ENCODE measurements at regions not wholly inside any gene's neighbourhood (a gene's known extent, or its start where the extent isn't known, plus 50 kb on each side); places are given as distances from the start of the nearest gene placed in this dataset.
"Not testable (repeated sequence)": the region's sequence is repeated elsewhere in the genome, so short reads cannot be mapped to it uniquely, and the experiment has no call there.

- no peaks in the 10 kb centered on the region for H3K4me1 ChIP-seq
- H3K4me3 ChIP-seq, result no peak overlapping the region
- no peak for ATAC-seq
- DNase-seq, result no peak
- intact Hi-C loops (cut with DNase I), result no loop called here
- H3K36me3 ChIP-seq, result no peaks in the 10 kb centered on the region
- H3K27ac ChIP-seq, result no peak overlapping the region
- H3K27me3 ChIP-seq, result no peaks in the 10 kb centered on the region
- no peak for TF ChIP-seq CTCF (IDR thresholded peaks at IDR 0.05)
- no peaks in the 10 kb centered on the region for H3K9me3 ChIP-seq
These were observed 177.8 kb downstream of the OTOL1 start for GRCh38 chr3:161674402-161674801.

GRCh38 chr3:161681831-161682230 is 185.2 kb downstream of the OTOL1 start:
- H3K27ac ChIP-seq; H3K36me3 ChIP-seq; intact Hi-C loops (cut with DNase I); DNase-seq; H3K27me3 ChIP-seq; ATAC-seq; H3K4me3 ChIP-seq; H3K4me1 ChIP-seq; H3K9me3 ChIP-seq: not testable (repeated sequence)

DNA sequence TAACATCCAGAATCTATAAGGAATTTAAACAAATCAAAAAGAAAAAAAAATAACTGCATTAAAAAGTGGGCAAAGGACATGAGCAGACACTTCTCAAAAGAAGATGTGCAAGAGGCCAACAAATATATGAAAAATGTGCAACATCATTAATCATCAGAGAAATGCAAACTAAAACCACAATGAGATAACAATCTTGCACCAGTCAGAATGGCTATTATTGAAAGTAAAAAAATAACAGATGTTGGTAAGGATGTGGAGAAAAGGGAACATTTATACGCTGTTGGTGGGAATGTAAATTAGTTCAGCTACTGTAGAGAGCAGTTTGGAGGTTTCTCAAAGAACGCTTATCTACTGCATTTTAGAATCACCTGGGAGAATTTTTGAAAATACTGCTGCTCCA is 186.1 kb downstream of the OTOL1 start:
- H3K9me3 ChIP-seq, result peaks cover 4% of the 10 kb centered on the region
- TF ChIP-seq CTCF (IDR thresholded peaks at IDR 0.05), result no peak
- intact Hi-C loops (cut with DNase I), result no loop called here
- H3K4me1 ChIP-seq, result no peaks in the 10 kb centered on the region
- no peak overlapping the region for H3K27ac ChIP-seq
- no peak for DNase-seq
- H3K4me3 ChIP-seq, result no peak overlapping the region
- ATAC-seq, result no peak
- no peaks in the 10 kb centered on the region for H3K27me3 ChIP-seq
- no peaks in the 10 kb centered on the region for H3K36me3 ChIP-seq

GRCh38 chr3:161689584-161690298 is 193.1 kb downstream of the OTOL1 start:
- H3K4me1 ChIP-seq, result no peaks in the 10 kb centered on the region
- no peak for TF ChIP-seq CTCF (IDR thresholded peaks at IDR 0.05)
- no peak for ATAC-seq
- H3K9me3 ChIP-seq, result peaks cover 1% of the 10 kb centered on the region
- H3K4me3 ChIP-seq, result no peak overlapping the region
- no peak for DNase-seq
- intact Hi-C loops (cut with DNase I), result no loop called here
- H3K36me3 ChIP-seq, result no peaks in the 10 kb centered on the region
- H3K27ac ChIP-seq, result no peak overlapping the region
- H3K27me3 ChIP-seq, result no peaks in the 10 kb centered on the region

GRCh38 chr3:161690299-161690620 is 193.7 kb downstream of the OTOL1 start:
- H3K27me3 ChIP-seq, result no peaks in the 10 kb centered on the region
- no peak for ATAC-seq
- no peak for DNase-seq
- no peak for TF ChIP-seq CTCF (IDR thresholded peaks at IDR 0.05)
- H3K4me1 ChIP-seq, result no peaks in the 10 kb centered on the region
- no peaks in the 10 kb centered on the region for H3K36me3 ChIP-seq
- intact Hi-C loops (cut with DNase I), result no loop called here
- H3K4me3 ChIP-seq, result no peak overlapping the region
- no peaks in the 10 kb centered on the region for H3K9me3 ChIP-seq
- no peak overlapping the region for H3K27ac ChIP-seq

GRCh38 chr3:161691677-161692076 is 195.1 kb downstream of the OTOL1 start:
- Histone ChIP-seq H3K9me3 (no peaks in the 10 kb centered on the region), H3K4me3 (no peak overlapping the region), H3K27ac (no peak overlapping the region), H3K4me1 (no peaks in the 10 kb centered on the region), H3K27me3 (no peaks in the 10 kb centered on the region), H3K36me3 (no peaks in the 10 kb centered on the region)
- intact Hi-C loops (cut with DNase I), result no loop called here
- ATAC-seq (no peak), DNase-seq (no peak)
- no peak for TF ChIP-seq CTCF (IDR thresholded peaks at IDR 0.05)

Data from upper lobe of right lung (tissue), 1 donor.